HG03095 (cell line): ENCODE measurements at regions not wholly inside any gene's neighbourhood (a gene's known extent, or its start where the extent isn't known, plus 50 kb on each side); places are given as distances from the start of the nearest gene placed in this dataset.
A peak's percentile ranks its signal among the peaks of the same experiment; 100 is the strongest.

Experiments
- ATAC-seq: cut with Tn5 transposase; IDR thresholded peaks from one replicate; pipeline ENCODE4 v1.9.1; 2021; ENCODE audit warnings: moderate library complexity; ENCODE audit not compliant: unreplicated experiment

- no peak for ATAC-seq
These were observed 393.8 kb downstream of the ZNF385D start for GRCh38 chr3:21357241-21357640.

- ATAC-seq, result no peak
These were observed 394.6 kb downstream of the ZNF385D start for GRCh38 chr3:21356402-21356801.

GRCh38 chr3:21345382-21345976, 405.5 kb downstream of the ZNF385D start:
- ATAC-seq, result no peak

GRCh38 chr3:21331857-21332256, 419.2 kb downstream of the ZNF385D start:
- no peak for ATAC-seq

GRCh38 chr3:21331321-21331720, 419.7 kb downstream of the ZNF385D start:
- no peak for ATAC-seq

GRCh38 chr3:21330293-21330692, 420.7 kb downstream of the ZNF385D start:
- ATAC-seq, result peak; percentile 94

GRCh38 chr3:21328711-21329390, 422.2 kb downstream of the ZNF385D start:
- ATAC-seq, result no peak

GRCh38 chr3:21326704-21327475, 424.1 kb downstream of the ZNF385D start:
- ATAC-seq, result no peak

GRCh38 chr3:21314688-21315087, 436.3 kb downstream of the ZNF385D start:
- no peak for ATAC-seq

- ATAC-seq, result no peak
These were observed 440.1 kb downstream of the ZNF385D start for GRCh38 chr3:21310891-21311290.

GRCh38 chr3:21310161-21310560, 440.8 kb downstream of the ZNF385D start:
- ATAC-seq, result no peak

GRCh38 chr3:21297304-21297703, 453.7 kb downstream of the ZNF385D start:
- ATAC-seq, result no peak

- no peak for ATAC-seq
These were observed 456.2 kb downstream of the ZNF385D start for GRCh38 chr3:21294768-21295167.

GRCh38 chr3:21292971-21293370, 458.0 kb downstream of the ZNF385D start:
- ATAC-seq, result no peak

GRCh38 chr3:21290557-21290956, 460.5 kb downstream of the ZNF385D start:
- ATAC-seq, result no peak

GRCh38 chr3:21274079-21274571, 476.9 kb downstream of the ZNF385D start:
- ATAC-seq, result no peak

- no peak for ATAC-seq
These were observed 477.6 kb downstream of the ZNF385D start for GRCh38 chr3:21273259-21274025.

- ATAC-seq, result no peak
These were observed 479.4 kb downstream of the ZNF385D start for GRCh38 chr3:21271606-21272016.

GRCh38 chr3:21269882-21270281, 481.1 kb downstream of the ZNF385D start:
- ATAC-seq, result no peak

GRCh38 chr3:21260507-21260906, 490.5 kb downstream of the ZNF385D start:
- no peak for ATAC-seq

GRCh38 chr3:21259896-21260295, 491.1 kb downstream of the ZNF385D start:
- ATAC-seq, result no peak
